HG03342 (cell line): ENCODE measurements at regions not wholly inside any gene's neighbourhood (a gene's known extent, or its start where the extent isn't known, plus 50 kb on each side); places are given as distances from the start of the nearest gene placed in this dataset.

ENCODE experiments used
- ATAC-seq: cut with Tn5 transposase; IDR thresholded peaks from one replicate; pipeline ENCODE4 v1.9.1; 2021; ENCODE audit warnings: mild to moderate bottlenecking, moderate library complexity; ENCODE audit not compliant: unreplicated experiment

DNA sequence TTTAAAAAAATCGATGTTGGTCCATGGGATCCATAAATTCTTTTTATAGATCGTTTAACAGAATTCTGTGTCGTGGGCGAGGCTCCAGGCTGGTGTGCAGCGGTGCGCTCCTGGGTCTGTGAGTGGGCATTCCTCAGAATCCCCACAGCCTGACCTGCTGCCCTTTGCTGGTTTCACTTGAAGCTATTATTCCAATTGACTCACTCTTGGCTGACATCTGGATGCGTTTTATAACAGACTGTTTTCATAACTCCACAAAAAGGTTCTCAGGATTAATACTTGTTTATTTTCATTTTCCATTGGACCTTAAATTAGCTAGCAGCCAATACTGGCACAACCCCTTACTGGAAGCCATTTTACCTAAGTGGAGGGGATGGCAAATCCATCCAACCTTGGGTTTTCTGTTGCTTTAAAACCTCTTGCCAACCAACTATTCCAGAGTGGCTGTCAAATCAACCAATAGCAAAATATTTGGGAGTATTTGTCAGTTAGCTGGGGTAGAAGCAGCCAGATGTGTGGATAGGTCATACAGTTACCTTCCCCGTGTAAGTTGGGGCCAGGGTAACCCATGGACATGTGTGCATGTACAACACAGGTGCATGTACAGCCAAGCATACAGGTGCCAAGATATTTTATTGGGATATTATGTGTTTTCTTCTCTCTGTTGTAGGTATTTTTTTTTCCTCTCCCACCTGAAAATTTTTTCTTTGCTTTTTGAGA is 160.7 kb upstream of the ZNF32 start:
- no peak for ATAC-seq

- ATAC-seq = no peak
Measured at GRCh38 chr10:43808136-43808535, 159.5 kb upstream of the ZNF32 start.

GRCh38 chr10:43806831-43807640 is 158.4 kb upstream of the ZNF32 start:
- ATAC-seq = no peak

GRCh38 chr10:43803791-43804190 is 155.1 kb upstream of the ZNF32 start:
- ATAC-seq = no peak

GRCh38 chr10:43802988-43803696 is 154.5 kb upstream of the ZNF32 start:
- ATAC-seq = no peak

GRCh38 chr10:43801626-43802025 is 152.9 kb upstream of the ZNF32 start:
- no peak for ATAC-seq

DNA sequence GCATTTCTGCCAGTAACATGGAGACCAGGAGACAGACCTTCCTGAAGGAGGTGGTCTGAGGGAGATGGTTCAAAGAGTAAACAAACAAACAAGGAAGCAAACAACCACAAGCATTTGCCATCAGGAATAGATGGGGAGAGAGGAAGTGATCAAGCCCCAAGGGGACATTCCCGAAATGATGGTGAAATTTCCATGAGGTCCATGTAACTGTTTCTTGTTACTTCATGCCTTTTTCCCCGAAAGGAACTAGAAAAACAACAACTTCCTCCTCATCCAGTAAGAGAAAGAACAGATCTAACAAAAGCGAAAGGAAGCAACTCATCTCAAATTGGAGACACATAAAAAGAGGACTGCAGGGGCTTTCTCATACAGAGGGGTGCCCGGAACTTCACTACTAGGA is 152.5 kb upstream of the ZNF32 start:
- ATAC-seq = no peak

- no peak for ATAC-seq
Measured at GRCh38 chr10:43796781-43797180, 148.1 kb upstream of the ZNF32 start.

DNA sequence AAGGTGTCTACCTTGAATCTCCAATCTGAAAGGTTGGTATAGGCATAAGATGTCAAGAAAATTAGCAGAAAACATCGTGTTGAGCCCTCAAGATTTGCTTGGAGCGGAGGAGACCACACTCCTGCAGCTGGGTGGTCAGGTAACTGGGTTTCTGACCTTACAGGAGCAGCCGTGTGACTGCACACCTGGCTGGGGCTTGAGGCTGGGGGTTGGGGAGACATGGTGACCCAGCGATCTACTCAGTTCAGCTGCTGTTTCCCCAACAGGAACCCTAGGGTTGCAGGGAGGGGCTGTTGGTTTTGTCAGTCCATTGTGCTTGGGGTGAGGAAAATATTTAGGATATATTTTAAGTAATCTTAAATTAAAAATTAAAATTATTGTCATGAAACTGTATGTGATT is 147.0 kb upstream of the ZNF32 start:
- no peak for ATAC-seq

GRCh38 chr10:43795093-43795492 is 146.4 kb upstream of the ZNF32 start:
- no peak for ATAC-seq

- ATAC-seq = no peak
Measured at GRCh38 chr10:43794181-43794815, 145.6 kb upstream of the ZNF32 start.

DNA sequence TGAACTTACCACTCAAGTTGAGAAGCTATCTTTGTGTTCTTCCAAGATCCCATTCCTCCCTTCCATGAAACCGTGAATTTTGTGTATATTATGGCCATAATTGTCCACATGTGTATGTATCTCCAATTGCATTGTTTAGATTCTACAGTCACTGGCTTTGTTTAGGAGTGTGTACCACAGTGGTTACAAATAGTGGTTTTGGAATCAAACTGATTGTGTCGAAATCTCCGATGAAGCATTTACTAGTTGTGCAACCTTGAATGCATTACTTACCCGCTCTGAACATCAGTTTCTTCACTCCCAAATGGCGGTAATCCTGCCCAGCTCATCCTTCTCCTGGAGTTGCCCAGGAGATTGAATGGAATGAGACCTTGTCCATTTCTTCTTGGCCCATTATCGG is 145.0 kb upstream of the ZNF32 start:
- no peak for ATAC-seq

- ATAC-seq = no peak
Measured at GRCh38 chr10:43790147-43790546, 141.5 kb upstream of the ZNF32 start.

- ATAC-seq = no peak
Measured at GRCh38 chr10:43785252-43785651, 136.6 kb upstream of the ZNF32 start.

DNA sequence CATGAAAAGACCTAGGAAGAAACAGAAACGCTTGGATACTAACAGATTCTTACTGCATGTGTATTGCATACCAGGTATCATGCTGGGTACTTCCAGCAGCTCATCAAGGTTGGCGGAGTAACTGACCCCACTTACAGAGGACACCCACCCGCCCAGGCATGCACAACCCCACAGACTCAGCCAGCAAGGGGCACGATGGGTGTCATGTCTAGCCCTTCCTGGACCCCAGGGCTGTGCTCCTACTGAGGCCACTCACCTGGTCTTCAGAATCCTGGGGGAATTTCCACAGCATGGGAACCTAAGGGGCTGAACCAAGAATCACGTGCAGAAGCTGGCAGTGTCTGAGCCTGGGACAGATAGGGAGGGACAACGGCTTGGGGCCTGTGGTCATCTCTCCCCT is 134.1 kb upstream of the ZNF32 start:
- ATAC-seq = no peak

DNA sequence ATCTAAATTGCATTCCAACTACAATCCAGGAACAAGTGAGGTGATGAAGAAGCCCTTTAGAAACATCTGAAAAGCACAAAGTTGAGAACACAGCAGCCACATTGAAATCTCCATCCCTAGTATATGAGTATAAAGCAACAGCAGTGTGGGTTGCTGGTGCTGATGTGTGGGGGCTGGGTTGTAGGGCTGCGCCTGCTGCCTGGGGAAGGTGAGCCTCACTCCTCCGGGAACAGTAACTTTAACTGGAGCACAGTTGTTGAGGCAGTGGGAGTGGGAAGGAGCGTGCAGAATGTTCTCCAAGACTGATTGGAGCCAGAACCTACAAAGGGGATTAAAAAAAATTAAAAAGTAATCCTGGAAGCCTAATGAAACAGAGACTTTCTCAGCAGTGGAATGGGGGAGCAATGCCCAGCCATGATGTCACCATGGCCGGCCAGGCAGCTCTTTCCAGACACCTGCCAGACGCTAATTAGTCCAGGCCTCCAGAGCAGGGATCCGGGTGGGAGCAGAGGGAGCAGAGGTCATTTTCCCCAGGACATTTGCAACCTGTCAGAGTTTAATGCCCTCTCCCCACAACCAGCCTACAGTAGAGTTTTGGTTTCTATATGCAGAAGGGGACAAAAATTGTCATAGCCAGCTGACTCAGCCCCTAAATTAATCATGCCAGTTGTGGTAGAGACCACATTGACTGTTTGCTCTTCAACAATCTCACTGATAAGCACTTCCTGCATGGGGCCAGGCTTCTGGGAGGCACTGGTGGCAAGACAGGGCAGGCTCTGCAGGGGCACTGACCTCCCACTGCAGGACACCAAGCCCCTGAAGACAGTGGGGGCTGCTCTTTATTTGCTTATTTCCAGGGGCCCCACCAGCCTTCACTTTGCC is 133.0 kb upstream of the ZNF32 start:
- no peak for ATAC-seq

DNA sequence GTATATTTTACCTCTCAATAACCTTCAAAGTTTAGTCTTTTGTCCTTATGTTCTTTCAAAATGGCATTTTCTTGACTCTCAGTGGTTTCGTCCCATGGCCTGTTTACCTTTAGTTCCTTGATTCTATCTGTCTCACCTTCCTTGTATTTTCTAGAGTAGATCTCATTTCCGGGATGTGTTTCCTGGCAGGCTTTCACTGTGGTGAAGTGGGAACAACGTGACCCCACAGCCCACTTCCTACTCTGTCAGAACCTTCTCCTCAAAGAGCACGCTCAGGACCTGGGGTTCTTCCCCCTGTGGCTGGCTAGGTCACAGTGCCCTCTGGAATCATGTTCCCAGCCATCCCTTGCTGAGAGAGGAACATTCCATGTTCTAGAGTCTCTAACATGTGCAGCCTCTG is 129.9 kb upstream of the ZNF32 start:
- ATAC-seq = no peak

DNA sequence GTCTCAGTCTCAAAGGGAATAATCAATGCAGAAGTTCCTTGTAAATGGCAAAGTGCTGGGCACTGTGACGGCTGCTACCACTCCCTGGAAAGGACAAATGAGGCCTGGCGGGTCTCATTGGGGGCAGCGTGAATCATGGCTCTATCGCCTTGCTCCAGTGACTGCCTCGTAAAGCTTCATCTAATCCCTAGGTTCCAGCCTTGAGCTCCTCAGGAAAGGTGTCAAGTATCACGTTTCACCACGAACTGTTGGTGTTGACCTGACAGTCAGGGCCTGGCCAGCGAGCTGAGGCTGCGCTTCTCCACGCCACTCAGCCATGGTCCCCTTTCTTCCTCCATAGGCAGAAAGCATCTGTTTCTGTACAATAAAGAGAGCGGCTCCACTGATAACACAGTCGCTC is 126.7 kb upstream of the ZNF32 start:
- ATAC-seq = no peak

DNA sequence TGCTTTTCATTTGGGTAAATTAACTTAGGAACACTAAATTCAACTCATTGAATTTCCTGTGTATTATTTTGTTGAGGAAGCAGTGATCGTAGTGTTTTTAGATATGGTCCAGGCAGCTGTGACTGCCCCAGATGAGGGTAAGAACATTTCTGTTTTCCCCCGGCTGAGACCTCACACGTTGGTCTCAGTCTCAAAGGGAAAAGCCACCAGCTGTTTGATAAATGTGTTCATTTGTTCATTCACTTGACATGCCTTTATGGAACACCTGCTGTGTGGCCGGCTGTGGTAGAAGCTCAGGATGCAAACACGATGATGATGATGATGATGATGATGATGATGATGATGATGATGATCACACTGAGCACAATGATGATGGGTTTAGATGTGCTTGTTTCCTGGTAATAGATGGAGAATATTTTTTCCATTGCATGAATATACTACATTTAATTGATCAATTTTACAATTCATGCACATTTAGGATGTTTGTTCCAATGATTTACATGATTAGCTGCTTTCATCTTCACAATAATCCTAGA is 125.6 kb upstream of the ZNF32 start:
- no peak for ATAC-seq

DNA sequence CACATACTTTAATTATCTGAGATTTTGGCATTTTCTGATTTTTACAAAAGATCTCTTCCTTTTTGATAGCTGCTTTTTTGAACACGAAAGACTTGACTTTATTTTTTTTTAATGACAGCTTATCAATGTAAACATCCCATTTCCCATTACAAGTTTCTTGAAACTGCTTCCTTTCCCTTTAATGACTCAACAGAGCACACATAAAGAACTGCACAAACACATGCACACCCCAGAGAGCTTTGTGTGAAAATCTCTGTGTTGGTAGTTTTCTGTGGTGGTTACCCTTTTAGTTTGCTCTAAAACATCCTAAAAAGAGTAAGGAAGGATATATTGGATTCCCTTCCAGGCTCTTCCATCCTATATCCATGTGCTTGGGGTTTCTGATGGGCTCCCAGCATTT is 125.1 kb upstream of the ZNF32 start:
- ATAC-seq = no peak
